Testis (tissue), 2 donors: ENCODE measurements at regions not wholly inside any gene's neighbourhood (a gene's known extent, or its start where the extent isn't known, plus 50 kb on each side); places are given as distances from the start of the nearest gene placed in this dataset.

Source experiments
- POLR2A ChIP-seq: fragments of 450-650 bp; IDR thresholded peaks from one replicate; pipeline ENCODE4 v1.6.1; 2017; ENCODE audit warnings: antibody characterized with exemption, mild to moderate bottlenecking, moderate library complexity
- TF ChIP-seq, protein P1 (sequence below), 3 experiments: fragments of 450-650 bp in 2 of 3; fragments of 200-600 bp in 1 of 3; sonication (generic) in 1 of 3; IDR thresholded peaks; one replicate each; pipeline ENCODE4 v1.5.1; 2016 to 2019; ENCODE audit warnings: antibody characterized with exemption in 3 of 3, mild to moderate bottlenecking in 2 of 3, moderate library complexity in 1 of 3

DNA sequence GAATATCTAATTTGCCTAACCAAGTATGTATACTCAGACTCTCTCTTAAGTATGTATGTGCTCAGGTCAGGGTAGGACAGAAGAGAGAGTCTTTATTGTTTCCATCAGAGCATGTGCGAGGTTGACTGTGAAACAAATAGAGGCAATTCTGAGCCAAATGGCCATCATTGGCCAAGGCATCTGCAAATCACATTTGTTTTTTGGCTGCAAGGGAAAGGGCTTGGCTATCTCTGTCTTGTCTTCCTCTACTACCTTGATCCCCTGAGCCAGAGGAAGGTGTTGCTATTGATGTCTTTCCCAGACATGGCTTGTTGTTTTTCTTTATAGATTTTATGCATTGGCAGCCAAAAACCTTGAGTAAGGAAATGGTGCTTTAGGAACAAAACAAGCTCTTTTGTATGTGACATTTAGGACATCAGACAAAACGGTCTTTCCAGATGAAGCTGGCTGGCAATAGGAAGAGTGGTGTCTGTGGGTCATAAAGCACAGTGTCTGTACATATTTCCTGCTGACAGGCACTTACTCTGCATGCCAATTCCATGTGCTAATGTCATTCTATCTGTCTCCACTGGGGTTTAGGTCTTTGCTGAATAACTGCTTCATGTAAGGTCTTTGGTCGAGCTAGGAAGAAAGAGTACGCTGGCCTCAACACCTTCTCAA is 163.3 kb downstream of the BRINP2 start:
- TF ChIP-seq, protein P1, sequence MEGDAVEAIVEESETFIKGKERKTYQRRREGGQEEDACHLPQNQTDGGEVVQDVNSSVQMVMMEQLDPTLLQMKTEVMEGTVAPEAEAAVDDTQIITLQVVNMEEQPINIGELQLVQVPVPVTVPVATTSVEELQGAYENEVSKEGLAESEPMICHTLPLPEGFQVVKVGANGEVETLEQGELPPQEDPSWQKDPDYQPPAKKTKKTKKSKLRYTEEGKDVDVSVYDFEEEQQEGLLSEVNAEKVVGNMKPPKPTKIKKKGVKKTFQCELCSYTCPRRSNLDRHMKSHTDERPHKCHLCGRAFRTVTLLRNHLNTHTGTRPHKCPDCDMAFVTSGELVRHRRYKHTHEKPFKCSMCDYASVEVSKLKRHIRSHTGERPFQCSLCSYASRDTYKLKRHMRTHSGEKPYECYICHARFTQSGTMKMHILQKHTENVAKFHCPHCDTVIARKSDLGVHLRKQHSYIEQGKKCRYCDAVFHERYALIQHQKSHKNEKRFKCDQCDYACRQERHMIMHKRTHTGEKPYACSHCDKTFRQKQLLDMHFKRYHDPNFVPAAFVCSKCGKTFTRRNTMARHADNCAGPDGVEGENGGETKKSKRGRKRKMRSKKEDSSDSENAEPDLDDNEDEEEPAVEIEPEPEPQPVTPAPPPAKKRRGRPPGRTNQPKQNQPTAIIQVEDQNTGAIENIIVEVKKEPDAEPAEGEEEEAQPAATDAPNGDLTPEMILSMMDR (IDR thresholded peaks at IDR 0.05) = peak in 1 of 3 experiments; percentile 26
- no peak for TF ChIP-seq POLR2A
